ENCODE measurements at regions not wholly inside any gene's neighbourhood (a gene's known extent, or its start where the extent isn't known, plus 50 kb on each side); places are given as distances from the start of the nearest gene placed in this dataset.

- TF ChIP-seq CTCF (conservative IDR thresholded peaks at IDR 0.05; ENCODE audit: low read depth, low read length) = no peak
- no peak for TF ChIP-seq EZH2 (IDR thresholded peaks at IDR 0.05; ENCODE audit: low read length, unreplicated experiment)
These were observed 556.9 kb downstream of the BRD1 start for GRCh38 chr22:49270595-49271368.

Data from PC-3 (cell line).